Adrenal gland (tissue), 5 donors: ENCODE measurements at regions not wholly inside any gene's neighbourhood (a gene's known extent, or its start where the extent isn't known, plus 50 kb on each side); places are given as distances from the start of the nearest gene placed in this dataset.
A peak's percentile ranks its signal among the peaks of the same experiment; 100 is the strongest.

Experiments used
- CTCF ChIP-seq, 6 experiments: fragments of 450-650 bp in 4 of 6; fragments of 200-600 bp in 2 of 6; sonication (generic) in 1 of 6; IDR thresholded peaks; 1 replicate in 5 of 6; 2 replicates in 1 of 6; pipeline versions ENCODE4 v1.5.1 to v1.8.0; 2016 to 2021; ENCODE audit warnings: antibody characterized with exemption in 6 of 6, mild to moderate bottlenecking in 2 of 6, moderate library complexity in 1 of 6
- POLR2A ChIP-seq, 2 donors: fragments of 450-650 bp; IDR thresholded peaks; one replicate each; pipeline ENCODE4 v1.6.1; 2017; ENCODE audit warnings: antibody characterized with exemption in 2 of 2, mild to moderate bottlenecking in 2 of 2, moderate library complexity in 1 of 2
- donor health status: DM: no; HTN: no; CAD: no.

GRCh38 chr15:38707802-38708671 is 143.4 kb upstream of the RASGRP1 start:
- peak; percentile 35 to 73 (median 64) for TF ChIP-seq CTCF (IDR thresholded peaks at IDR 0.05)
- TF ChIP-seq POLR2A (IDR thresholded peaks at IDR 0.05), result no peak
